Mesenteric fat pad (tissue), 1 donor: ENCODE measurements at regions not wholly inside any gene's neighbourhood (a gene's known extent, or its start where the extent isn't known, plus 50 kb on each side); places are given as distances from the start of the nearest gene placed in this dataset.
"Not testable (repeated sequence)": the region's sequence is repeated elsewhere in the genome, so short reads cannot be mapped to it uniquely, and the experiment has no call there.

ENCODE experiments used
- DNase-seq: peaks from one replicate; pipeline ENCODE4 v3.0.0-alpha.2; 2020; ENCODE audit warnings: low spot score
- donor health status: DM: yes; HTN: yes; CAD: no.

DNA sequence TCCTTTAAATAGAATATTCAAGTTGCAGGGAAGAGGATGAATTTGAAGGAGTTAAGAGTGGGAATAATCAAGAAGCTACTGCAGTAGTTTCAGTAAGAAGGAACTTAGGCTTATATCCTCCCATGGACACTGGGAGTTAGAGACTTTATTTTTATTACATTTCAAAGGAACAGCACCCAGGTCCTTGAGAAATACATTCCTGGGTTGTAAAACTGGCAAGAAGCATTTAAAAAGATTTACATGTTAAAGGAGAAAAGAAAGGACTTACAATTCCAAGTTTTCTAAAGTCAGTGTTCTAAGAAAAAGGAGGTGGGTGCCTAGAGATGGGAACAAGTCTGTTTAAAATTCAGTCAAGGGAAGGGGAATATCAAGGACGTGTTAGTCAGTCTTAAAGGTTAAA, 306.9 kb downstream of the JRKL start:
- no peak for DNase-seq

DNA sequence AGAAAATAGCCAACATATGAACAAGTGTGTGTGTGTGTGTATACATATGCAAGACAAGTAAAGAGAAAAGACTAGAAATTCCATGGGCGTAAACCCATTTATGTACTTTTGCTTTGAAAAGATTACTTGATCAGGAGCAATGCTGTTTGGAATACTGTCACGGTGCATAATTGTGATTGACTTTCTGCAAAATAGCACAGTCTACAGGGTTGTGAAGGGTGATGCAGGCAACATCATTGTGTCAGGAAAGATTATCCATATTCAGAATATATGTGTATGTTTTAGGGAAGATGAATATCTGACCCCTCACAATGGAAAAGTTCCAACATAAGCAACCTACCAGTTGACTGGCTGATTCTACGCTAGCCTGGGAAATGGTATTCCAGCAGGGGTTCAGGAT, 307.7 kb downstream of the JRKL start:
- DNase-seq: no peak

DNA sequence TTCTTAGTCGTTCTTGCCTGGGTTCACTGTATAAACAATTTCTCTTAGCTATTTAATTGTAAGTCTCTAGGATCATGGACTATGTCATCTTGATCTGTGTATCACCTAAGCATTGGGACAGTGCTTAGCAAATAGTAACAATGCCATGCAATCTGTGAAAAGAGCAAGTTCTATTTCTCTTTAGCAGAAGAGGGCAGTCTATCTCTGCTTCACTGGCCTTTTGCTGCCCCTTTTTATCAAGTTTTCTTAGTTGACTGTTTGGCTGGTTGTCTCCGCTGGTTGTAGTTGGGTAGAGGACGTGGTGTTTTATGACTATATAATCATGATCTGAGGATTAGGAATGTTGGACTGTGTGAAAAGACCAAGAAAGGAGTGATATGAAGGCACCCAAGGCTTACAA, 315.0 kb downstream of the JRKL start:
- DNase-seq: no peak

DNA sequence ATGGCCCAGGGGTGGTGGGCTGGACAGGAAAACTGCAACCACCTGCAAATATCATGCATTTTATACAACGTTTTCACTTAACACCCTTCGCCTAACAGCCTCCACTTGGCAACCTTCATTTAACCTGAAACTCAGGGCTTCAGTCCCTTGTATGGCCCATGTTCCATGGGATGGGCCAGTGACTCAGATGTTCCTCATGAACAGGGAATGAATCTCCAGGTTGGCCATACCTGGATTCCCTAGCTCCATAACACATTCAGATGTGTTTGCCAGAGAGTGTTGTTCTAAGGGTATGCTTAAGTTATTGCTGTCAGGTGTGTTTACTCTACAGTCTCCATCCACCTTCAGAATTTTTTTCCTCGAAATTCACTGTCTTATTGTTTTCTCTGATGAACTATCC, 316.9 kb downstream of the JRKL start:
- DNase-seq: no peak

DNA sequence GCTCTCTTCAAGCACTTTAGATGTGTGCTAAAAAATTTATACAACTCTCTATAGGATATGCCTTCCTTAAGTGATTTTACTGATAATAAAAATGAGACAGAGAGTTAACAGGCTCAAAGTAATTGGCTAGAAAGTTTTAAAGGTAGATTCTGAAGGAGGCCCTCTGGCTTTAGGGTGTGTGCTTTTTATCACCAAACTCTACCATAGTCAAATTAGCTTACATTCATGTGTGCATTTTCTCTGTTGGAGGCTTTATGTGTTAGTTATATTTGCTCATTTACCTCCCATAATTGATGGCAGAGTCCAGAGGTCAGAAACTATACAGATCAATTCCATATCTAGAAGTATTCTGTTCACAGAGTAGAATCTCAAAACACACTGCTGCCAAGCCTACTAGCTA, 317.5 kb downstream of the JRKL start:
- no peak for DNase-seq

DNA sequence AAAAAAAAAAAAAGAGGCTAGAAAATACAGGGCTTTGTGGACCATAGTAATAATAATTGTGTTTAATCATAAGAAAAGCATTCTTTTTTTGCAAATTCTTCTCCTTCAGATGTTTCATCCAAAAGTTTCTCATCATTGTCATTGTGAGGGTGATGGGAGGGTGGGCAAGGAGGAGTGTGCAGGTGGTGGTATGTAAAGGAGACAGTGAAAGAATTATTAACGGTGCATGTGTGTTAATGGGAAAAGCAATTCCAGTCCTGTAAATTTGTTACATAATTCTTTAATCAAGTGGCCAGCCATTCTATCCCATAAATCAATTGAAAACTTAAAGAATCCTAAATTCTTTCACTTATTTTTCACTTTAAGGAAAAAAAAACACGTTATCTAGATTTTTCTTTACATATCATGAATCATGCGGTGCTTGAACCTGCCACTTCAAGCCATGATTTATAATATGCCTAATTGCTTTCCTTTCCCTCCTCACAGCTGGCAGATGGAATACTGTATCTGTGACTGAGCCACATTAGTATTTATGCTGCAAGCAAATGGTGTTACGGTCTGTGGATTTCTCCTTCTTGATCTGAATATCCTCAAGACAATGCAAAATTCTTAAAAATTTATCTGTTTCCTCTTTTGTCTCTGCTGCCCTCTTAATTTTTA, 318.5 kb downstream of the JRKL start:
- no peak for DNase-seq

DNA sequence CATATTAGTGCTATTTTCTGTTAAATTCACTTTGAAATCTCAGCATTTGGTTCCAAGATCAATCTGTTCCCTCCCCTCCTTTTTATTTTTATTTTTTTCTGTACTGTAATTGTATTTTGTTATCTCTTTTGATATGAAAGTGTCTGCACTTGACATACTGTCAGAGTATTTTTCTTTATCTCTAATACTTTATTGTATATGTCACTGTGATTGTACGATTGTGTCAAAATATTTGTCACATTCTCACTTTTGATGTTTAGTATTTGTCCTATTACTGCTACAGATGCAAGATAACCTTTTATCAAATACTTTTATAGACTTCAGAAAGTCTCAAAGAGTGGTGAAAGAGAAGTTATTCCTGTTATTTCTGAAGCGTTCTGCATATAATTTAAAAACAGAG, 323.5 kb downstream of the JRKL start:
- DNase-seq: no peak

DNA sequence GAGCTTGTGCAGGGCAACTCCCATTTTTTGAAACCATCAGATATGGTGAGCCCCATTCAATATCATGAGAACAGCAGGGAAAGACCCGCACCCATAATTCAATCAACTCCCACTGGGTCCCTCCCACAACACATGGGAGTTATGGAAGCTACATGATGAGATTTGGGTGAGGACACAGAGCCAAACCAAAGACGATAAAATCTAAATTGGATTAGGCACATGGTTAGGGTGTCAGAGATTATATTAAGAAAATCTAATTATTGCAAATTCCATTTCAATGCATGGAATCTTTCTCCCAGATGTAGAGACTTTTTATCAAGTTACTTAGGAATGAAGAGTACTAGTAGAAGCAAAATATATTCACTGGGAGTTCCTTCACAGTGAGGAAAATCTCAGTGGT, 324.9 kb downstream of the JRKL start:
- no peak for DNase-seq

DNA sequence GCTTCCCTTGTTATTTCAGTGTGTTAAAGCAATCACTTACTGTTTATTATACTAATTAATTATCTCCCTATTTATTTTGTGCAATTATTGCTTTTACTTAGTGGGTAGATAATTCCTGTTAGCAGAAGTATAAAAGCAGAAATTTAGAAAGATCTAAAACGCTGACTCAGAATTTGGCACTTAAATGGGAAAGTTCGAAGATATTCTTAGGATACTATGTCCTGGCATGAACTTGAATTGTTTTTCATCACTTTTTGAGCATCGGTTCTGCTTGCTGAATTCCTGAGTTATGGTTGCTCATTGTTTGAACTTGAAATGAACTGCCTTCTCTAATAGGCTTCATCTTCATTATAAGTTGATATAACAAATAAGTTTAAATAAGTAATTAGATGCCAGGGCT, 325.4 kb downstream of the JRKL start:
- DNase-seq: no peak

DNA sequence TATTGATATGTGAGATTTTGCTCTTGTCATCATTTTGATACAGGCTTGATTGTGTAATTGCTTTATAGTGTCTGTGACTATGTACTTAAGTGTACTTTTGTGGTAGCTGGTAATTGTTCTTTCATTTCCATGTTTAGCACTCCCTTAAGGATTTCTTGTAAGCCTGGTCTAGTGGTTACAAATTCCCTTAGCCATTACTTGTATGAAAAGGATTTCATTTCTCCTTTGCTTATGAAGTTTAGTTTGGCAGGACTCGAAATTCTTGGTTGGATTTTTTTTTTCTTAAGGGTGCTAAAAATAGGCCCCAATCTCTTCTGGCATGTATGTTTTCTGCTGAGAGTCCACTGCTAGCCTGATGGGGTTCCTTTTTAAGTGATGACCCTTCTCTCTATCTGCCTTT, 346.8 kb downstream of the JRKL start:
- DNase-seq: no peak

DNA sequence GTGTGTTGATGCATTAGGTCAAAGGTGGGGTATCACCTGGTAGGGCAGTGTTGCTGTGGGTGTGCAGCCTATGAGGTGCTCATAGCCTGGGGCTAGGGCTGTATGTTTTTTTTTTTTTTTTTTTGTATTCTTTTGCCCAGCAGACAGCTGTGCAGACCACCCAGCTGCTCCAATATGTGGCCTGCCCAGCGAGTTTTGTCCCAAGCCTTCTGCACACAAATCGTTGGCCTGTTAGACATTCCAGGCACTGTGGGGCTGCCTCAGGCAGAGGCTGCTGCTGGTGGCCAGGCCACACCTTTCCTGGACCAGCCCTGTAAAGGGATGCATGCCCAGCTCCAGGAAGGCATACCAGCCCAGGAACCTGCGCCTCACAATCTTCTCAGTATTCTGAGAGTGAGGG, 348.5 kb downstream of the JRKL start:
- DNase-seq: no peak

DNA sequence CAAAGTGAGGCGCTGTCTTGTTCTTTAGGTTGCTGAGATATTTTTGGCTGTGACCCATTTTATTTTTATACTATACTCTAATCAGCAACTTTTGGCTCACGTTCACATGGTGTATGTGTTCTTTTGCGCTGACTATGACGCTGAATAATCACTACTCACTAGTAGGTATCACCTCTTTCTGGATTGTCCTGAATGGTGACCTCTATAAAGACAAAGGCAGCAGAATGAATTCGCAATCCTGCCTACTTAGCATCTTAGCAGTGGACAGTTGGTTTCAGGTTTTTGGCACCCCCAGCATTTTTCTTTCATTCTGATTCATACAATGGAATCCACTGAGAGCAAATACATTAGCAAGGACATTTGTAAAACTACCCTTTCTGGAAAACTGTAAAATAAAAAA, 351.3 kb downstream of the JRKL start:
- no peak for DNase-seq

DNA sequence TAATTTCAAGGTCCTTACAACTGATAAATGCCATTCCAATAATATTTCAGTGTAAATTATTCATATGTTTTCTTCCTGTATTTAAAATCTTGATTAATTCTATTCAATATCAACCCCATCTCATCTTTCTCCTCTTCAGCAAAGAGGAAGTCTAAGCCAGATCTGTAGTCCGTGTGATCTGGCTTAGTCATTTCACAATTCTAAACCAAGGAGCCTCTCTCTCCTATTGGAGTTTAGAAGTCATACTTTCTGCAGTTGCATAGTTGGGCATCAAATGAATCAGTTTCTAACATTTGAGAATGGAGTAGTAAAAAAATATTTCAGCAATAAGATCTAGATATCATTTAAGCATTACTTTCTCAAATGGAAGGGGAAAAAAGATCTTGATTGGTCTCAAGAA, 354.9 kb downstream of the JRKL start:
- no peak for DNase-seq

DNA sequence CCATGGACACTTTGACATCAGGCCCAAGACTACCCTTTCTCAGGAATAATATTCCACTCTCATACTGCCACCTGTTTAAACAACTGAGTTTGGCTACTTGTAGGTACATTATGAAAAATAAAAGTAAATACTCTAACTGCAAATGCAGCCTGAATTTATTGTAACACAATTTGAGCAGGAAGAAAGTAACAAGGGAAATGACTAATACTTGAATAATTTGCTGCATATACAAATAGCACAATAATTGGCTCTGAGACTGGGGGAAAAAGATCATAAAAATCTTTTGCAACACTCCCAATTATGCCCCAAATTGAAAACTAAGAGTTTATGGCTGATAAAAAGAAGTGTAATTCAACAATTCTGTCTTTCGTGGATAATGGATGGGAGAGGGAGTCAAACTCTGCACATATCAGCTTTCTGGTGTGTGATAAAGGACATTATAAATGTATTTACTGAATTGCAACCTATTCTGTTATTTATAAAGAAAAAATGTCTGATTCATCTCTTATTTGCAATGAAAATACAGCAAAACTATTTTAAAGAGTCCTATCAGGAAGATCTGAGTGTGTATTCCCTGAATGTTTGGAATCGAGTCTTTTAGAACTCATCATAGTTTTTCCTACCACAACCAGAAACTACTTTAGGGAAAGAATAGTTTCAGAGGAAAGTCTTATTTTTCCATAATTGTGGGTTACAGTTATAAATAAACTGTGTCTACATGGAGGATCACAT, 359.0 kb downstream of the JRKL start:
- no peak for DNase-seq

DNA sequence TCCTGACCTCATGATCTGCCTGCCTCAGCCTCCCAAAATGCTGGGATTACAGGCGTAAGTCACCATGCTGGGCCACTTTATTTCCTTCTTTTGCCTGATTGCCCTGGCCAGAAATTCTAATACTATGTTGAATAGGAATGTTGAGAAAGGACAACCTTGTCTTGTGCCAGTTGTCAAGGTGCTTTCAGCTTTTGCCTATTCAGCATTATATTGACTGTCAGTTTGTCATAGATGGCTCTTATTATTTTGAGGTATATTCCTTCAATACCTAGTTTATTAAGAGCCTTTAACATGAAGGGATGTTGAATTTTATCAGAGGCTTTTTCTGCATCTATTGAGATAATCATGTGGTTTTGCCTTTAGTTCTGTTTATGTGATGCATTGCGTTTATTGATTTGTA, 362.0 kb downstream of the JRKL start:
- not testable (repeated sequence) for DNase-seq

DNA sequence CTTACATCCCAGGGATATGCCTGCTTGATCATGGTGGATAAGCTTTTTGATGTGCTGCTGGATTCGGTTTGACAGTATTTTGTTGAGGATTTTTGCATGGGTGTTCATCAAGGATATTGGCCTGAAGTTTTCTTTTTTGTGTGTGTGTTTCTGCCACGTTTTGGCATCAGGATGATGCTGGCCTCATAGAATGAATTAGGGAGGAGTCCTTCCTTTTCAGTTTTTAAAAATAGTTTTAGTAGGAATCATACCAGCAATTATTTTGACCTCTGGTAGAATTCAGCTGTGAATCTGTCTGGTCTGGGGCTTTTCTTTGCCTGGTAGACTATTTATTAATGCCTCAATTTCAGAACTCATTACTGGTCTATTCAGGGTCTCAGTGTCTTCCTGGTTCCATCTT, 362.4 kb downstream of the JRKL start:
- DNase-seq: no peak

DNA sequence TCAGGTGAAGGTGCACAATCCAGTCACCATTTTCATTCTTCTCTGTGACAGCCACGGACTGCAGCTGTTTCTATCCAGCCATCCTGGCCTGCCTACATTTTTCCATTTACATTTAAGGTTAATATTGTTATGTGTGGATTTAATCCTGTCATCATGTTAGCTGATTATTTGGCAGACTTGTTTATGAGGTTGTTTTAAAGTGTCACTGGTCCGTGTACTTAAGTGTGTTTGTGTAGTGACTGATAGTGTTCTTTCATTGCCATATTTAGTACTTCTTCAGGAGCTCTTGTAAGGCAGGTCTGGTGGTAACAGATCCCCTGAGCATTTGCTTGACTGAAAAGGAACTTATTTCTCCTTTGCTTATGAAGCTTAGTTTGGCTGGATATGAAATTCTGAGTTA, 364.2 kb downstream of the JRKL start:
- DNase-seq: no peak

DNA sequence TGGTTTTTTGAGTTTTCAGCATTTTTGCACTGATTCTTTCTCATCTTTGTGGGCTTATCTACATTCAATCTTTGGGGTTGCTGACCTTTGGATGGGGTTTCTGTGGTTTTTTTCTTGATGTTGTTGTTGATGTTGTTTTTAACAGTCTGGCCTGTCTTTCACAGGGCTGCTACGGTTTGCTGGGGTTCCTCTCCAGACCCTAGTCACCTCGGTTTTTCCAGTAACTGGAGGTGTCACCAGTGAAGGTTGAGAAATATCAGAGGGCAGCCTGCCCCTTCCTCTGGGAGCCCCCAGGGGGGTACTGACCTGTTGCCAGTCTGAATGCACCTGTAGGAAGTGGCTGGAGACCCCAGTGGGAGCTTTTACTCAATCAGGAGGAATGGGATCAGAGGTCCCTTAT, 365.4 kb downstream of the JRKL start:
- DNase-seq: no peak

DNA sequence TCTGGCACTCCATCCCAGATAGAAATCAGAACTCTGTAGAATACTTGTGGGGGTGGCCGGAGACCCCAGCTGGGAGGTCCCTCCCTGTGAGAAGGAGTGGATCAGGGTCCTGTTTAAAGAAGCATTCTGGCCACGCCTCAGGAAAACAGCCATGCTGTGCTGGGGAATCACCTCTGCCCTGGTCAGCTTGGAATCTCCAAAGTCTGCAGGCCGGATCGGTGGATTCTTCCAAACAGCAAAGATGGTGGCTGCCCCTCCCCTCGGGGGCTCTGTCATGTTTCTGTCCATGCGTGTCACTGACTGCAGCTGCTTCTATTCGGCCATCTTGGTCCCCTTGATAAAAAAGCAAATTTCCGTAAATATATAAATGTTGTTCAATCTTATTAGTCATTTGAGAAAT, 365.9 kb downstream of the JRKL start:
- DNase-seq: no peak

DNA sequence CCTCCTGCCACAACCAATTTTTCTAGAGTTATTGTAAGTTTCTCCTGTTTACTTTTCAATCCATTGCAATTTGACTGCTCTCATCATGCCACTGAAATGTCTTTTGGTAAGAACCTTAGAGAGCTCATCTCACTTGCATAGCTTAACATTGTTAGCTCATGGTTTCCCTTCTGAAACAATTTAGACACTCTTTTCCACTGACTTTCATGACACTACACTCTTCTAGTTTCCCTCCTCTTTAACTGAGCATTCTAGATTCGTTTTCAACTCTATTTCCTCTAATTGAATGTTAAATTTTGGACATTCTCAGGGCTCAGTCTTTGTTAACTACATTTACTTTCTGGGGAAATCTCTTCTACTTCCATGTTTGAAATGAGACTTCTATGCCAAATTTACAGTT, 369.1 kb downstream of the JRKL start:
- DNase-seq: no peak

DNA sequence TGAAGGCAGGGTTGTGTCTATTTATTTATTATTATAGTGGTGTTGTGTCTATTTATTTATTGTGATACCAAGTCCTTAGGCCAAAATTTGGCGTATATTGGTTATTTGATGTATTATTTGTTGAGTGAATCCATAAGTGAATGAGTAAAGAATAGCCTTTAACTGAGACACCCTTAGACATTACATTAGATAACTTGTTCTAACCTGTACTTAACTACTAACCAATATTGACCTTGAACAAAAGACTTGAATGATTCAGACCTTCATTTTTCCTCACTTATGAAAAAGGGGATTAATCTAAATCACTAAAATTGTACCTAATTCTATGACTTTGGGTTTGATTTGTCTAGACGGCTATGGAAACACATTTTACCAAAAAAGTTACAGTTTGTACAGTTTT, 370.5 kb downstream of the JRKL start:
- no peak for DNase-seq

DNA sequence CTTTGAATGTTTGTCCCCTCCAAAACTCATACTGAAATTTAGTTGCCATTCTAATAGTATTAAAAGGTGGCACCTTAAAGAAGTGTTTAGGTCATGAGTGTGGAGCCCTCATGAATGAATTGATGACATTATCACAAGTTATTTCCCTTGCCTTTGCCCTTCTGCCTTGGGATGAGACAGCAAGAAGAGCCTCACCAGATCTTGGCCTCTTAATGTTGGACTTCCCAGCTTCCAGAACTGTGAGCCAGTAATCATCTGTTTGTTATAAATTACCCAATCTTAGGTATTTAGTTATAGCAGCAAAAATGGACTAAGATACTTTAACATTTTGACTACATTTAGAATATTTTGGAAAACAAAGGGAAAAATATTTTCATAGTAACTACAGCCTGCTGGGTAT, 371.0 kb downstream of the JRKL start:
- no peak for DNase-seq

DNA sequence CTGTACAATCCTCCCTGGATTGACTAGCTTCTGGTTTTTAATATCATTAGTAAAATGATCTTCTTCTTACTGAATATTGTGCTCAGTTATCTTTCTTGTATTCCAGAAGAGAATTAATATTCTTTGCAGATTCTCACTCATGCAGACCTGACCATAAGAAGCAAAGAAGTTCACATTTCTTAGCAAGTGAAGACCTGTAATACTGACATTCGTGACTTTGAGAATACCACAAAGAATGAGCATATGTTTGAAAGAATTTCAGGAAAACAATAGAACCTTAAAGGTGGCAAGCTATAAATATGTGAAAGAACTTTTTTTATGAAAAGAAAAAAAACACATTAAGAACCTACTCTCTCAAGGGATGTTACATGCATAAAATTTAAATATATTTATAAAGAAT, 371.6 kb downstream of the JRKL start:
- DNase-seq: no peak
